Coronary artery (tissue), 2 donors: ENCODE measurements at regions not wholly inside any gene's neighbourhood (a gene's known extent, or its start where the extent isn't known, plus 50 kb on each side); places are given as distances from the start of the nearest gene placed in this dataset.

Source experiments
- DNase-seq: peaks from one replicate; pipeline ENCODE4 v3.0.0-alpha.2; 2017; ENCODE audit warnings: low spot score
- H3K27ac ChIP-seq, 2 donors: fragments of 200-600 bp; sonication (generic); one replicate each; pipeline ENCODE4 v1.5.1; 2016 to 2019
- H3K4me3 ChIP-seq: fragments of 200-600 bp; sonication (generic); 2 replicates; pipeline ENCODE4 v1.5.1; 2016; ENCODE audit warnings: mild to moderate bottlenecking, moderate library complexity
- TF ChIP-seq, protein P1 (sequence below): fragments of 200-600 bp; sonication (generic); IDR thresholded peaks from one replicate; pipeline ENCODE4 v1.5.1; 2019; ENCODE audit warnings: antibody characterized with exemption

DNA sequence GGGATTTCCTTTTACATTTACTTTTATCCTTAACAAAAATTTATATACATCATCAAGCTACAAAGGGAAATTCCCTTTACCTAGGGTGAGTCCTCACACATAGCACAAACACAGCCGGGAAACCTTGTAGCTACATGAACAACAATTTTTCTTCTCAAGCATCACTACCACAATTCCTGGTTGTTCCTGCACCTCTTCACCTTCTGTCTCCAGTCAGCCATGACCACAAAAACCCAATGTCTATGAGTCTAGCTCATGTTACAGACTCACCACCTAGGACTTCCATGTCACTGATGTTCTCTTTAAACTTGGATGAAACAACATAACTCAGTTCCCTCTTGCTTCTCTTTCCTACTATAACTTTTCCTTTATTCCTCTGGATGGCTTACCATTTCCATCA, 460.4 kb downstream of the MBD2 start:
- no peak overlapping the region for H3K4me3 ChIP-seq
- DNase-seq: no peak
- TF ChIP-seq, protein P1, sequence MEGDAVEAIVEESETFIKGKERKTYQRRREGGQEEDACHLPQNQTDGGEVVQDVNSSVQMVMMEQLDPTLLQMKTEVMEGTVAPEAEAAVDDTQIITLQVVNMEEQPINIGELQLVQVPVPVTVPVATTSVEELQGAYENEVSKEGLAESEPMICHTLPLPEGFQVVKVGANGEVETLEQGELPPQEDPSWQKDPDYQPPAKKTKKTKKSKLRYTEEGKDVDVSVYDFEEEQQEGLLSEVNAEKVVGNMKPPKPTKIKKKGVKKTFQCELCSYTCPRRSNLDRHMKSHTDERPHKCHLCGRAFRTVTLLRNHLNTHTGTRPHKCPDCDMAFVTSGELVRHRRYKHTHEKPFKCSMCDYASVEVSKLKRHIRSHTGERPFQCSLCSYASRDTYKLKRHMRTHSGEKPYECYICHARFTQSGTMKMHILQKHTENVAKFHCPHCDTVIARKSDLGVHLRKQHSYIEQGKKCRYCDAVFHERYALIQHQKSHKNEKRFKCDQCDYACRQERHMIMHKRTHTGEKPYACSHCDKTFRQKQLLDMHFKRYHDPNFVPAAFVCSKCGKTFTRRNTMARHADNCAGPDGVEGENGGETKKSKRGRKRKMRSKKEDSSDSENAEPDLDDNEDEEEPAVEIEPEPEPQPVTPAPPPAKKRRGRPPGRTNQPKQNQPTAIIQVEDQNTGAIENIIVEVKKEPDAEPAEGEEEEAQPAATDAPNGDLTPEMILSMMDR: no peak
- no peak overlapping the region for H3K27ac ChIP-seq

DNA sequence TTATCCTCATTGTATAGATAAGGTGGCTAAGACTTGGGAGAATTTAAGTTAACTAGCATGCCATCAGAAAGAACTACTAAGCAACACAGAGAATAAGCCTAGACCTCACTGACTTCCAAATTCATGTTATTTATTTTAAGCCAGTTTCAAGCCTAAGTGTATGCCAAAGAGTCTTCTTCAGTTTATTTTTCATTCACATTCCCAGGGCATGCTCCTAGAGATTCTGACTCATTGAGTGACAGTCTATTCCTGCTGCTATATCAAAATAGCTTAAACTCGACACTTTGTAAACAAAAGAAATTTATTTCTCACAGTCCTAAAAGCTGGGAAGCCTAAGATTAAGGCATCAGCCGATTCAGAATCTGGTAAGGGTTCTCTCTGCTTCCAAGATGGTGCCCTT, 467.1 kb downstream of the MBD2 start:
- Histone ChIP-seq H3K4me3 (no peak overlapping the region), H3K27ac (no peak overlapping the region)
- TF ChIP-seq, protein P1: no peak
- no peak for DNase-seq

DNA sequence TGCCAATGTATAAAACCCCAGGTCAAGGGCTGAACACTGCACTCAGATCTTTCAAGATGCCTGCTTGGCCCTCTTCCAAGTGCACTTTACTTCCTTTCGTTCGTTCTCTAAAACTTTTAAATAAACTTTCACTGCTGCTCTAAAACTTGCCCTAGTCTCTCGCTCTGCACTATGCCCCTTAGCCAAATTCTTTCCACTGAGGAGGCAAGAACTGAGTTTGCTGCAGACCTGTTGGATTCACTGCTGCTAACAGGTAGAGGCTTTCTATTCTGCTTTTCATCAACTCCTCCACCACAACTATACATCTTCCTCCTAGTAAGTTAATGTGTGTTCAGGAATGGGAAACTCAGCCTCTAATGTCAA, 467.9 kb downstream of the MBD2 start:
- TF ChIP-seq, protein P1: no peak
- no peak for DNase-seq

DNA sequence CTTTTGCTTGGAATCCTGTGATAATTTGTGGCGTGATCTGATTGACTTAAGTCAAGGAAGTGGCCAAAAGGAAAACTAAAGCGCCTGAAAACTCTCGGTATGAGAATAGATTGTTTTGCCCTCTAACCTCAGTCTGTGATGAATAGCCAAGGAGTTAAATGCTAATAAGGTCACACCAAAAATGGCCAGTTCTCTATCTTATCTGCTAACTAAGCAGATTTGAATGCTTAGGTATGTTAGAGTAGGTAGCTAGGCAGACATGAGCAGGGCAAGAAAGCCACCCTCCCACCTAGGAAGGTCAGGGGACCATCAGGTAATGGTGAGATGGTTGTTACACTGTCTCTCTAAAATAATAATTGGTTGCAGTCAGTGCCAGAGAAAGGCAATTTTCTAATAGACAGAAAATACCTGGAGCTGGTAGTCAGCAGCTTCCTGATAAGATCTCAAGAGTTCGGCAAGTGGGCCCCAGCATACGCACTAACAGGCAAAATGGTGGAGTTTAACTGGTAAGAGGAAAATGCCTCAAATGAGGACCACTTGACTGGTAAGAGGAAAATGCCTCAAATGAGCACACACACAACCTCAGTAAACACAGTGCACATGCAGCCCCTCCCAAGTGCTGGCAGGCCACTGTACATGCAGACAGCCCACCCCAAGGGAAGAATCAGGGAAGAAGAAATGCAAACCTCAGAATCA, 468.4 kb downstream of the MBD2 start:
- Histone ChIP-seq H3K27ac (no peak overlapping the region), H3K4me3 (no peak overlapping the region)
- DNase-seq: no peak
- TF ChIP-seq, protein P1: no peak

More for the DNA sequence above, 467.9 kb downstream of the MBD2 start:
- H3K4me3 ChIP-seq: no peak overlapping the region
- H3K27ac ChIP-seq: no peak overlapping the region

DNA sequence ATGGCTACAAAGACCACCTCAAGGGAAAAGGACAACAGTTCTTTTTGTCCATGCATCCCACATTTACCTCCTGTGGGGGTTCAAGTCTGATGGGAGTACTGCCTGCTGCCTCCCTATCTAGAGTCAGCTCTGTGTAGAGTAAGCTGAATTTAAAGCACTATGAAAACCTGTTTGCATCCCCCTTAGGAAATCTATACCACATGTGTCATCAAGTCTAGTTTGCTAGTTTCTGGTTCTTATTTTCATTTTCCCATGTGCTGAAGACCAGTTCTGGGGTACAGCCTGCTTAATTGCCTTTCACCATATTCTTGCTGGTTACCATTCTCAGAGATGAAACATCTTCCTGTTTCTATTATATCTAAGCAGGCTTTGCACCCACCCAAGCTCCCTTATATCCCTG, 470.3 kb downstream of the MBD2 start:
- Histone ChIP-seq H3K27ac (no peak overlapping the region), H3K4me3 (no peak overlapping the region)
- no peak for DNase-seq
- TF ChIP-seq, protein P1: no peak

DNA sequence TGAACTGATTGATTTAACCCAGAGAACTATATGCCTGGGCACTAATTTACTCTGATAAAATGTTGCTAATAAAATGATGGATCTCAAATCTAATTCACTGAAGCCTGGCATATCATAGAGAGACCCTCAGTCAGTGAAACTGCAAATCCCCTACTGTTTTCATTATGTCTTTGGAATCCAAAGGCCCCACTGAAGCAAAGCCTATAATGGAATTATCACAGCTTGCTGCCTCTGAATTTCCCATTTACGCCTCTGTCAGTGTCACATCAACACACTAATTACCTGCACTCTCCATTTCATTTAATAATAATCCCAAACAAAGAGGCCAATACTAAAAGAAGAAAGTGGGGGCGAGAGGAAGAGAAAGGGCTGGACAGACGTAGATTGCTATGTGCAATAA, 470.9 kb downstream of the MBD2 start:
- Histone ChIP-seq H3K27ac (no peak overlapping the region), H3K4me3 (no peak overlapping the region)
- DNase-seq: no peak
- TF ChIP-seq, protein P1: no peak

DNA sequence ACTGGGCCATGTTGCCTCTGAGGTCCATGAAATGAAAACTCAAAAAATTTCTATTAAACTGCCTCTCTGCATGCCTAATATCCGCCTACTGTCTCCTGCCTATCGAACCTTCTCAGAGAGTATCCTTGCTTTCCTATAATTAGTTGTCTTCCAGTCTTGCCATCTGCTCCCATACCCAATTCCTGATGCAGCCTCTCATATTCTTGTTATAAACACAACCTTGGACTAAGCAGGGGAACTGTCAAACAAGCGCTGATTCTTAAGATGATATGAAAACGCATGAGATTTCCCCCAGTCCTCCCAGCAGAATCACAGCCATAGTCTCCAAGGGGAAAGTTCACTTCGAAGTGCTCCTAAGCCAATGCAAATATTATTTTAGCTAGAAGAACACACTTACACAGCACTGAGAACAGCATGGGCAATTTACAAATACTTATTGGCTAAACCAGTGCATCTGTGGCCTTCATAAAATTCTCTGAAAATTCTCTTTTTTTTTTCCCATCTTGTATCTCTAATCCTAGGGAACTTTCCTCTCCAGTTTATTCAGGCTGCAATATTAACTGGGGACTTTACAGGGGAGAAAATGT, 471.6 kb downstream of the MBD2 start:
- TF ChIP-seq, protein P1: no peak
- Histone ChIP-seq H3K27ac (no peak overlapping the region), H3K4me3 (no peak overlapping the region)
- no peak for DNase-seq
